Prostate gland (tissue), 2 donors: ENCODE measurements at regions not wholly inside any gene's neighbourhood (a gene's known extent, or its start where the extent isn't known, plus 50 kb on each side); places are given as distances from the start of the nearest gene placed in this dataset.

Experiments
- DNase-seq: peaks from one replicate; pipeline ENCODE4 v3.0.0-alpha.2; 2019; ENCODE audit warnings: low spot score
- H3K27ac ChIP-seq, 2 donors: fragments of 200-600 bp; sonication (generic); 2 replicates each; pipeline ENCODE4 v1.5.1; 2017 to 2019
- H3K27me3 ChIP-seq: fragments of 200-600 bp; sonication (generic); replicated peaks from 2 replicates; pipeline ENCODE4 v1.5.1; 2019; ENCODE audit not compliant: insufficient read depth
- H3K36me3 ChIP-seq, 2 donors: fragments of 200-600 bp; sonication (generic); 1 replicate in 1 of 2; 2 replicates in 1 of 2; pipeline versions ENCODE4 v1.5.1 to v1.8.1; 2017 to 2019
- H3K4me1 ChIP-seq: fragments of 200-600 bp; sonication (generic); replicated peaks from 2 replicates; pipeline ENCODE4 v1.5.1; 2019
- H3K4me3 ChIP-seq, 2 donors: fragments of 200-600 bp; sonication (generic); 2 replicates each; pipeline ENCODE4 v1.5.1; 2017 to 2019
- H3K9me3 ChIP-seq: fragments of 200-600 bp; sonication (generic); 2 replicates; pipeline ENCODE4 v1.5.1; 2017
- CTCF ChIP-seq, 4 experiments: fragments of 200-600 bp in 2 of 4; fragments of 450-650 bp in 2 of 4; sonication (generic) in 2 of 4; IDR thresholded peaks; 1 replicate in 3 of 4; 2 replicates in 1 of 4; pipeline ENCODE4 v1.5.1; 2016 to 2019; ENCODE audit warnings: antibody characterized with exemption in 4 of 4, mild to moderate bottlenecking in 2 of 4, moderate library complexity in 2 of 4
- POLR2A ChIP-seq: fragments of 450-650 bp; IDR thresholded peaks from one replicate; pipeline ENCODE4 v1.6.1; 2016; ENCODE audit warnings: antibody characterized with exemption, mild to moderate bottlenecking
- POLR2AphosphoS5 ChIP-seq: sonication (generic); formaldehyde crosslinking; IDR thresholded peaks from one replicate; pipeline ENCODE4 v1.6.1; 2017; ENCODE audit warnings: antibody characterized with exemption
- WGBS: methylation state at CpG from one replicate; pipeline ENCODE4 v1.1.5; 2018; 5-methylcytosine and 5-hydroxymethylcytosine counted together
- intact Hi-C: fragments of 100-400 bp; cut with DNase I; formaldehyde crosslinking; loops from one replicate; pipeline ENCODE4 v1.14.2; 2022

GRCh38 chrX:16464369-16464768 lies 185.6 kb upstream of the S100G start:
- Histone ChIP-seq H3K27ac (no peak overlapping the region), H3K4me3 (no peak overlapping the region), H3K9me3 (no peaks in the 10 kb centered on the region), H3K4me1 (no peaks in the 10 kb centered on the region), H3K27me3 (no peaks in the 10 kb centered on the region), H3K36me3 (no peaks in the 10 kb centered on the region)
- intact Hi-C loops, result no loop called here
- no peak for DNase-seq
- TF ChIP-seq POLR2AphosphoS5, result no peak
- TF ChIP-seq POLR2A, result no peak
- TF ChIP-seq CTCF (IDR thresholded peaks at IDR 0.05), result no peak
- 64% methylated on average over 4 of the region's 4 CpGs for WGBS

GRCh38 chrX:16465081-16465876 lies 184.7 kb upstream of the S100G start:
- H3K36me3 ChIP-seq, result no peaks in the 10 kb centered on the region
- H3K9me3 ChIP-seq, result no peaks in the 10 kb centered on the region
- H3K4me1 ChIP-seq, result no peaks in the 10 kb centered on the region
- no peak overlapping the region for H3K4me3 ChIP-seq
- DNase-seq, result no peak
- 85% methylated on average over 5 of the region's 5 CpGs for WGBS
- no peak for TF ChIP-seq CTCF (IDR thresholded peaks at IDR 0.05)
- no peak for TF ChIP-seq POLR2A
- TF ChIP-seq POLR2AphosphoS5, result no peak
- no peaks in the 10 kb centered on the region for H3K27me3 ChIP-seq
- intact Hi-C loops, result no loop called here
- no peak overlapping the region for H3K27ac ChIP-seq

GRCh38 chrX:16466640-16467432 lies 183.1 kb upstream of the S100G start:
- Histone ChIP-seq H3K27ac (no peak overlapping the region), H3K9me3 (no peaks in the 10 kb centered on the region), H3K4me1 (no peaks in the 10 kb centered on the region), H3K27me3 (no peaks in the 10 kb centered on the region), H3K4me3 (no peak overlapping the region), H3K36me3 (no peaks in the 10 kb centered on the region)
- TF ChIP-seq CTCF (IDR thresholded peaks at IDR 0.05) (no peak), POLR2AphosphoS5 (no peak), POLR2A (no peak)
- no peak for DNase-seq
- intact Hi-C loops, result no loop called here
- WGBS, result 69% methylated on average over 7 of the region's 7 CpGs

DNA sequence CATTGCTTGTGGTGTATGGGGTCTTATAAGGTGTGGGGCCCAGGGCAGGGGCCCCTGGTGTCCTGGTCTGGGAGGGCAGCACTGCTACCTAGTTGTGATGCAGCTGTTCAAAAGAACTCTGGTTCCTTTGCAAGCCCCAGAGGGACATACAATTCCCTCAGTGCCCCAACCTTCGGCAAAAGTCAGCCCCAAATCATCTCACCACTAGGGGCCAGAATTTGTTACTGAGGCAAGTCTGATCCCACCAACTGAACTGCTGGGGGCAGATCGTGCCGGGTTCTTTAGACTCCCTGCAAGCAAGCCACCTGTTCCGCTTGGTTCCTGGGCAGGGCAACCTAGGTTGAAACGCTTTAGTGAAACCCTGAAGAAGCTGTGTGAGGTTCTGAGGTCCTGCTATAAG lies 180.1 kb upstream of the S100G start:
- Histone ChIP-seq H3K4me3 (no peak overlapping the region), H3K4me1 (no peaks in the 10 kb centered on the region), H3K9me3 (no peaks in the 10 kb centered on the region), H3K27me3 (no peaks in the 10 kb centered on the region), H3K27ac (no peak overlapping the region), H3K36me3 (no peaks in the 10 kb centered on the region)
- intact Hi-C loops, result no loop called here
- TF ChIP-seq CTCF (IDR thresholded peaks at IDR 0.05) (no peak), POLR2AphosphoS5 (no peak), POLR2A (no peak)
- WGBS, result 89% methylated on average over 5 of the region's 5 CpGs
- DNase-seq, result no peak
